H1 (cell line): ENCODE measurements at regions not wholly inside any gene's neighbourhood (a gene's known extent, or its start where the extent isn't known, plus 50 kb on each side); places are given as distances from the start of the nearest gene placed in this dataset.

ENCODE experiments used
- CEBPB ChIP-seq: IDR thresholded peaks from 2 replicates; pipeline ENCODE4 v1.6.1; 2012; ENCODE audit warnings: low read depth, low read length
- CHD2 ChIP-seq: IDR thresholded peaks from 2 replicates; pipeline ENCODE4 v1.6.1; 2012; ENCODE audit warnings: low read length, improper control_type of control experiment
- CHD7 ChIP-seq: fragments of 300-600 bp; sonication (generic); IDR thresholded peaks from 2 replicates; pipeline ENCODE4 v1.7.1; 2012; ENCODE audit warnings: low read length, moderate library complexity, mild to moderate bottlenecking, inconsistent platforms; ENCODE audit not compliant: insufficient replicate concordance
- CTBP2 ChIP-seq: IDR thresholded peaks from 2 replicates; pipeline ENCODE4 v1.7.0; 2011; ENCODE audit warnings: borderline replicate concordance, mild to moderate bottlenecking, moderate library complexity, mixed read lengths, low read length; ENCODE audit not compliant: insufficient read depth, insufficient read length
- HDAC2 ChIP-seq, 2 experiments: fragments of 300-600 bp in 1 of 2; sonication (generic) in 1 of 2; IDR thresholded peaks; 2 replicates each; pipeline ENCODE4 v1.6.1; 2011 to 2012; ENCODE audit warnings: low read depth in 2 of 2, low read length in 2 of 2, mild to moderate bottlenecking in 2 of 2, moderate library complexity in 2 of 2, borderline replicate concordance in 1 of 2, inconsistent platforms in 1 of 2
- MAX ChIP-seq: IDR thresholded peaks from 2 replicates; pipeline ENCODE4 v1.6.1; 2012; ENCODE audit warnings: inconsistent platforms
- RNF2 ChIP-seq: fragments of 200-900, 300-1000 bp; sonication (generic); IDR thresholded peaks from 2 replicates; pipeline ENCODE4 v1.7.1; 2016; ENCODE audit warnings: borderline replicate concordance, low read depth, mild to moderate bottlenecking, antibody characterized with exemption, low read length; ENCODE audit not compliant: poor library complexity, severe bottlenecking; ENCODE audit errors: missing control alignments
- SIX5 ChIP-seq: IDR thresholded peaks from 2 replicates; pipeline ENCODE4 v1.6.1; 2011; ENCODE audit warnings: mild to moderate bottlenecking, low read depth, low read length
- SUZ12 ChIP-seq: fragments of 200-600 bp; sonication (generic); IDR thresholded peaks from 2 replicates; pipeline ENCODE4 v1.6.1; 2012; ENCODE audit warnings: mild to moderate bottlenecking, inconsistent platforms, low read length, moderate library complexity, mixed read lengths
- TEAD4 ChIP-seq: IDR thresholded peaks from 2 replicates; pipeline ENCODE4 v1.6.1; 2012; ENCODE audit warnings: low read depth, low read length, inconsistent platforms, mixed read lengths

GRCh38 chr18:22113144-22113844 is 56.1 kb upstream of the GATA6 start (continued):
- TF ChIP-seq CHD7, result no peak
- no peak for TF ChIP-seq MAX
- no peak for TF ChIP-seq CTBP2
- TF ChIP-seq CEBPB, result no peak
- TF ChIP-seq RNF2, result no peak
- no peak for TF ChIP-seq SUZ12
- TF ChIP-seq CHD2, result no peak
- TF ChIP-seq TEAD4, result no peak
- TF ChIP-seq HDAC2 (IDR thresholded peaks at IDR 0.05; ENCODE audit: borderline replicate concordance in 1 of 2, low read depth in 2 of 2, low read length in 2 of 2), result no peak
- TF ChIP-seq SIX5, result no peak
